IPS DF 6.9 (cell line): ENCODE measurements at regions not wholly inside any gene's neighbourhood (a gene's known extent, or its start where the extent isn't known, plus 50 kb on each side); places are given as distances from the start of the nearest gene placed in this dataset.

Experiments
- DNase-seq: peaks from one replicate; pipeline ENCODE4 v3.0.0-alpha.2; 2013; ENCODE audit warnings: low read depth, low spot score
- H3K27ac ChIP-seq: one replicate; pipeline ENCODE4 v1.5.1; 2013; ENCODE audit warnings: low read length, control low read depth
- H3K27me3 ChIP-seq: 2 replicates; pipeline ENCODE4 v1.6.1; 2013; ENCODE audit warnings: mild to moderate bottlenecking, low read length; ENCODE audit not compliant: control insufficient read depth, insufficient read depth
- H3K36me3 ChIP-seq: 2 replicates; pipeline ENCODE4 v1.6.1; 2013; ENCODE audit warnings: low read length; ENCODE audit not compliant: control insufficient read depth, insufficient read depth
- H3K4me1 ChIP-seq: 2 replicates; pipeline ENCODE4 v1.6.1; 2013; ENCODE audit warnings: low read length; ENCODE audit not compliant: control insufficient read depth, insufficient read depth
- H3K4me3 ChIP-seq: 2 replicates; pipeline ENCODE4 v1.5.1; 2013; ENCODE audit warnings: mild to moderate bottlenecking, low read length
- H3K9me3 ChIP-seq: 2 replicates; pipeline ENCODE4 v1.6.1; 2013; ENCODE audit warnings: low read length, inconsistent platforms; ENCODE audit not compliant: control insufficient read depth, insufficient read depth
- WGBS: extraction: QIAGEN DNeasy Blood & Tissue Kit; methylation state at CpG from one replicate; pipeline ENCODE4 v1.1.7; 2013; ENCODE audit warnings: mixed read lengths, missing lambda C conversion rate; ENCODE audit not compliant: insufficient read length, insufficient coverage; 5-methylcytosine and 5-hydroxymethylcytosine counted together

DNA sequence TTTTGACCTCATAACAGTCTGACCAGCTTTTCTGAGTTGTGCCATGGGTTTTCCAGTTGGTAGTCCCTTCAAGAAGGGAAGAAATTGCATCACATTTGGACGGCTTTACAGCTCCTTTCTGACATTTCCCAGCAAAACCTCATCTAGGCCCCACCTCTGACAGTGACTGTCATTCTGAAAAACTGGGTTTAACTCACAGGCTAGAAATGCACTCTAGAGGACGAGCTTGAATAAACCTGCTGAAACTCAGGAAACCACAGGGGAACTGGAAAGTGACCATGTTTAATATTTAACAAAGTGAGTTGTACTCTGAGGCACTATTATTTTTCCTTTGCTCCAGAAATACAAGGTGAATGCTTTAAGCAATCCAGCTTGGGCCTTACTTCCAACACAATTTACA lies 434.3 kb upstream of the RASGEF1B start:
- Histone ChIP-seq H3K27ac (no peak overlapping the region), H3K27me3 (no peaks in the 10 kb centered on the region), H3K4me1 (no peaks in the 10 kb centered on the region), H3K36me3 (no peaks in the 10 kb centered on the region), H3K4me3 (no peak overlapping the region), H3K9me3 (no peaks in the 10 kb centered on the region)
- no CpG with 5 or more reads among the region's 2 CpGs for WGBS
- DNase-seq, result no peak

DNA sequence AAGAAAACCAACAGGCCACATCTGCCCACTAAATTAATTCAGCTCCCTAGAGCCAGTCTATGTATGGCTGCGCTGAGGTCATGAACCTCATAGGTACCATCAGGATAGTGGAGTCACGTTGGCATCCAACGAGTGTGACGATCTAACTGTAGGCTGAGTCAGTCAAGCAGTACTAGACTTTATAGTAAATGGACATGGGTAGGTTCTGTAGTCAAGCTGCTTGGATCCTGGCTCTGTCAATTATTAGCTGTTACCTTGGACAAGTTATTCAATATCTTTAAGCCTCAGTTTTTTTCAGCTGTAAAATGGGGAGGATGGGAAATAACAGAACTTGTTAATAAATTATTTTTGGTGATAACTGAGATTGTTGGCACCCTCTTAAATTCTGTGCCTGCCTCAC lies 432.4 kb upstream of the RASGEF1B start:
- no peak for DNase-seq
- WGBS, result no CpG with 5 or more reads among the region's 4 CpGs
- Histone ChIP-seq H3K36me3 (no peaks in the 10 kb centered on the region), H3K4me1 (peaks cover under 1% of the 10 kb centered on the region; the same call in 1 of the 2 replicates), H3K27me3 (no peaks in the 10 kb centered on the region), H3K27ac (no peak overlapping the region), H3K9me3 (no peaks in the 10 kb centered on the region), H3K4me3 (no peak overlapping the region)

GRCh38 chr4:81903212-81903611 lies 431.5 kb upstream of the RASGEF1B start:
- DNase-seq, result no peak
- Histone ChIP-seq H3K27me3 (no peaks in the 10 kb centered on the region), H3K36me3 (no peaks in the 10 kb centered on the region), H3K4me3 (no peak overlapping the region), H3K9me3 (no peaks in the 10 kb centered on the region), H3K27ac (no peak overlapping the region), H3K4me1 (peaks cover 2% of the 10 kb centered on the region; the same call in 1 of the 2 replicates)
- no CpG with 5 or more reads among the region's 2 CpGs for WGBS

- no peaks in the 10 kb centered on the region for H3K9me3 ChIP-seq
- H3K4me1 ChIP-seq, result peaks cover 2% of the 10 kb centered on the region; the same call in 1 of the 2 replicates
- no peak overlapping the region for H3K4me3 ChIP-seq
- DNase-seq, result no peak
- H3K27ac ChIP-seq, result no peak overlapping the region
- H3K27me3 ChIP-seq, result no peaks in the 10 kb centered on the region; the same call in 1 of the 2 replicates
- H3K36me3 ChIP-seq, result no peaks in the 10 kb centered on the region
- no CpG with 5 or more reads among the region's 4 CpGs for WGBS
Measured at GRCh38 chr4:81898862-81899504, 427.3 kb upstream of the RASGEF1B start.

DNA sequence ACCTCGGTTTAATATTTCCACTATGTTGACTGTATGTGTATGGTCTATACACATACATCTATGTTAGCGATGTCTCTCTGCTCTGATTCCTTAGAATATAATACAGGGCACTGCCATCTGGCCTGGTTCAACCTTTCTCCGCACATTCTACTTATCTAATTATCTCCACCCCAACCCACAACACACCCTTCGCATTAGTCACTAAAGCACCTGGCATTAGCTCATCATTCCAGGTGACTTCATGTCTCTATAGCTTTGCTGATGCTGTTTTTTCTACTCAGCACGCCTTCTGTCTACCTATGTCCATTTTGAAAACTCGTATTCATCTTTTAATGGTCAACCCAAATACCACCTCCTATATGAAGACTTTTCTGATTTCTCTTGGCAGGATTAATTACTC lies 425.2 kb upstream of the RASGEF1B start:
- DNase-seq, result no peak
- Histone ChIP-seq H3K27me3 (no peaks in the 10 kb centered on the region; the same call in 1 of the 2 replicates), H3K4me3 (no peak overlapping the region), H3K27ac (no peak overlapping the region), H3K9me3 (no peaks in the 10 kb centered on the region), H3K36me3 (no peaks in the 10 kb centered on the region), H3K4me1 (peaks cover 2% of the 10 kb centered on the region; the same call in 1 of the 2 replicates)
- WGBS, result 100% methylated on average over 2 of the region's 6 CpGs

DNA sequence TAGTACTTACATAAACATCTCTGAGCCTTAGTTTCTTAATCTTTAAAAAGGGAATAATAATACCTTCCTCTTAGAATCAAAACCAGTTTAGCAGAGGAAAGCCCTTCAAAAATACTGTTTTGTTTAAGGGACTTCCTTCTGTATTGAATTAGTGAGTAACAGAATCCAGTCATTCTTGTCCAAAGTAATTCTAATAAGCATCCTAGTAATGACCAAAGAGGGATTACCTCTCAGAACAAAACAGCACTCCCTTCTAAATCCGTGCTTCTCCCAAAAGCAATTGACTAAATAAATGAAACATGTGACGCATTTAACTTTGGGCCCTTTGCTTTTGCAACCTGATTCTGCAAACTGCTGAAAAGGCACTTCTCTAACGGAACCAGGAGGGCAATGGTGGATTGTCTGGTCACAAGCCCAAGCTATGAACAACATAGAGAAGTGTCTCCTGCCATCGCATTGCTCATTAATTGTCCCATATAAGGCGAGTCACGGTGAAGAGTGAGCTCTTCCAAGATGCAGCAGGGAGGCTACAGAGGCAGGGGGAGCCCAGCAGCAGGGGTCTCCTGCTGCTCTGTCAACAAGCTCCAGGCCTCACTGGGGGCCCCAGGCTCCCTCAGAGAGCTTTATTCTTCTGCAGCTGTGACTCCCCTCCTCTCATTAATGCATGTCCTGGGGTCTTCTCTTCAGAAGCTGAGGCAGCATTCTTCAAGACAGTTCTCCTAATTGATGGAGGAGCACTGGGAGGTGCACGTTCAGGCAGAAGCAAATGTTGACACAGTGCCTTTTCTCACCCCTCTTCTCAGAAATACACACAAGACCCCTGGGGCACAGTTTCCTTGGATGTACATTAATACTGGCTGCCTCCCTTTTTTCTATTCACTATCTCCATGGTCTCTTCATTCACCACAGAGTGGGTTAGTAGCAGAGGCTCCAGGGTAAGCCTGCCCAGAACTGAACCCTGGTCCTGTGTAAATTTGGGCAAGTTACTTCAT lies 419.6 kb upstream of the RASGEF1B start:
- no peak overlapping the region for H3K27ac ChIP-seq
- H3K9me3 ChIP-seq, result no peaks in the 10 kb centered on the region
- H3K27me3 ChIP-seq, result no peaks in the 10 kb centered on the region
- H3K4me3 ChIP-seq, result no peak overlapping the region
- no CpG with 5 or more reads among the region's 7 CpGs for WGBS
- no peaks in the 10 kb centered on the region for H3K4me1 ChIP-seq
- no peak for DNase-seq
- H3K36me3 ChIP-seq, result no peaks in the 10 kb centered on the region

- Histone ChIP-seq H3K9me3 (no peaks in the 10 kb centered on the region), H3K27me3 (no peaks in the 10 kb centered on the region), H3K36me3 (no peaks in the 10 kb centered on the region), H3K4me3 (no peak overlapping the region), H3K27ac (no peak overlapping the region), H3K4me1 (no peaks in the 10 kb centered on the region)
- WGBS, result no CpG with 5 or more reads among the region's 4 CpGs
- DNase-seq, result no peak
Measured at GRCh38 chr4:81884986-81885385, 413.3 kb upstream of the RASGEF1B start.

GRCh38 chr4:81883530-81884450 lies 412.1 kb upstream of the RASGEF1B start:
- no CpG with 5 or more reads among the region's 7 CpGs for WGBS
- Histone ChIP-seq H3K4me3 (no peak overlapping the region), H3K36me3 (no peaks in the 10 kb centered on the region), H3K9me3 (no peaks in the 10 kb centered on the region), H3K27ac (no peak overlapping the region), H3K27me3 (no peaks in the 10 kb centered on the region), H3K4me1 (no peaks in the 10 kb centered on the region)
- DNase-seq, result no peak

- Histone ChIP-seq H3K27me3 (no peaks in the 10 kb centered on the region), H3K9me3 (no peaks in the 10 kb centered on the region), H3K4me3 (no peak overlapping the region), H3K4me1 (no peaks in the 10 kb centered on the region), H3K36me3 (no peaks in the 10 kb centered on the region), H3K27ac (no peak overlapping the region)
- no peak for DNase-seq
- WGBS, result no CpG with 5 or more reads among the region's 1 CpG
Measured at GRCh38 chr4:81883004-81883403, 411.3 kb upstream of the RASGEF1B start.
